HEK293 (cell line): ENCODE measurements at regions not wholly inside any gene's neighbourhood (a gene's known extent, or its start where the extent isn't known, plus 50 kb on each side); places are given as distances from the start of the nearest gene placed in this dataset.

ENCODE experiments used
- CTCF ChIA-PET: fragments of 350-600 bp; formaldehyde crosslinking; extraction: SDS; loops from one replicate; lab custom pipeline; 2021; ENCODE audit warnings: antibody characterized with exemption; lab: Yijun Ruan, JAX
- POLR2A ChIA-PET: fragments of 300-600 bp; formaldehyde crosslinking; extraction: SDS; loops from one replicate; lab custom pipeline; 2020; ENCODE audit warnings: antibody characterized with exemption, inconsistent platforms; lab: Yijun Ruan, JAX
- H3K27ac ChIP-seq: fragments of 200-500 bp; sonication (Bioruptor generic); 2 replicates; pipeline ENCODE4 v1.5.1; 2014; ENCODE audit warnings: low read depth, low read length, control low read depth, inconsistent platforms; ENCODE audit errors: extremely low read depth
- H3K36me3 ChIP-seq, 2 experiments: fragments of 200-500 bp in 1 of 2; sonication (Bioruptor generic) in 1 of 2; 1 replicate in 1 of 2; 2 replicates in 1 of 2; pipeline ENCODE4 v1.5.1; 2014 to 2017; ENCODE audit warnings: inconsistent platforms in 2 of 2, low read length in 2 of 2; ENCODE audit not compliant: control insufficient read depth in 2 of 2, insufficient read depth in 1 of 2
- H3K4me1 ChIP-seq: fragments of 200-500 bp; sonication (Bioruptor generic); 2 replicates; pipeline ENCODE4 v1.5.1; 2014; ENCODE audit warnings: mild to moderate bottlenecking, low read length, inconsistent platforms; ENCODE audit not compliant: control insufficient read depth, insufficient read depth
- H3K4me3 ChIP-seq: 2 replicates; pipeline ENCODE4 v1.5.1; 2011; ENCODE audit warnings: low read depth, mild to moderate bottlenecking, control low read depth, low read length, moderate library complexity
- H3K9me3 ChIP-seq: fragments of 200-500 bp; sonication (Bioruptor generic); 2 replicates; pipeline ENCODE4 v1.5.1; 2014; ENCODE audit warnings: low read depth, low read length, inconsistent platforms; ENCODE audit not compliant: control insufficient read depth, insufficient read depth
- EGR2 ChIP-seq: fragments of 450-650 bp; formaldehyde crosslinking; IDR thresholded peaks from 2 replicates; pipeline ENCODE4 v1.5.1; 2016; ENCODE audit warnings: low read depth, missing biosample characterization, missing genetic modification characterization
- FEZF1 ChIP-seq: fragments of 450-650 bp; formaldehyde crosslinking; IDR thresholded peaks from 2 replicates; pipeline ENCODE4 v1.5.1; 2016; ENCODE audit warnings: missing biosample characterization, missing genetic modification characterization
- GFI1B ChIP-seq: fragments of 450-650 bp; formaldehyde crosslinking; IDR thresholded peaks from 2 replicates; pipeline ENCODE4 v1.5.1; 2016; ENCODE audit warnings: missing biosample characterization, missing genetic modification characterization
- HOXD13 ChIP-seq: sonication (generic); formaldehyde crosslinking; IDR thresholded peaks from 2 replicates; pipeline ENCODE4 v1.8.0; 2022; ENCODE audit warnings: missing genetic modification reagents, borderline replicate concordance
- KLF16 ChIP-seq: fragments of 450-650 bp; formaldehyde crosslinking; IDR thresholded peaks from 2 replicates; pipeline ENCODE4 v1.5.1; 2017; ENCODE audit warnings: missing biosample characterization, missing genetic modification characterization
- KLF9 ChIP-seq: fragments of 450-650 bp; formaldehyde crosslinking; IDR thresholded peaks from 2 replicates; pipeline ENCODE4 v1.5.1; 2016; ENCODE audit warnings: missing biosample characterization, missing genetic modification characterization, low read depth
- REPIN1 ChIP-seq: fragments of 450-650 bp; formaldehyde crosslinking; IDR thresholded peaks from 2 replicates; pipeline ENCODE4 v1.5.1; 2017; ENCODE audit warnings: missing biosample characterization, missing genetic modification characterization, low read depth
- SP2 ChIP-seq: fragments of 450-650 bp; formaldehyde crosslinking; IDR thresholded peaks from 2 replicates; pipeline ENCODE4 v1.5.1; 2016; ENCODE audit warnings: missing biosample characterization, missing genetic modification characterization
- TCF7L2 ChIP-seq: IDR thresholded peaks from 2 replicates; pipeline ENCODE4 v1.6.1; 2011; ENCODE audit warnings: low read depth, mild to moderate bottlenecking, inconsistent platforms, low read length, moderate library complexity, borderline replicate concordance
- ZBTB1 ChIP-seq: fragments of 450-650 bp; formaldehyde crosslinking; IDR thresholded peaks from 2 replicates; pipeline ENCODE4 v1.5.1; 2016; ENCODE audit warnings: missing biosample characterization, missing genetic modification characterization
- ZBTB7A ChIP-seq: fragments of 450-650 bp; formaldehyde crosslinking; IDR thresholded peaks from 2 replicates; pipeline ENCODE4 v1.5.1; 2016; ENCODE audit warnings: low read depth, missing biosample characterization, missing genetic modification characterization
- ZEB2 ChIP-seq: fragments of 450-650 bp; formaldehyde crosslinking; IDR thresholded peaks from 2 replicates; pipeline ENCODE4 v1.5.1; 2016; ENCODE audit warnings: missing biosample characterization, missing genetic modification characterization
- ZNF155 ChIP-seq: fragments of 450-650 bp; formaldehyde crosslinking; IDR thresholded peaks from 2 replicates; pipeline ENCODE4 v1.5.1; 2016; ENCODE audit warnings: missing biosample characterization, missing genetic modification characterization
- ZNF302 ChIP-seq: fragments of 450-650 bp; formaldehyde crosslinking; IDR thresholded peaks from 2 replicates; pipeline ENCODE4 v1.5.1; 2016; ENCODE audit warnings: missing biosample characterization, missing genetic modification characterization, low read depth
- ZNF48 ChIP-seq: fragments of 450-650 bp; formaldehyde crosslinking; IDR thresholded peaks from 2 replicates; pipeline ENCODE4 v1.5.1; 2016; ENCODE audit warnings: missing biosample characterization, missing genetic modification characterization
- ZNF501 ChIP-seq: fragments of 450-650 bp; formaldehyde crosslinking; IDR thresholded peaks from 2 replicates; pipeline ENCODE4 v1.5.1; 2016; ENCODE audit warnings: missing biosample characterization, missing genetic modification characterization
- ZNF544 ChIP-seq: fragments of 450-650 bp; formaldehyde crosslinking; IDR thresholded peaks from 2 replicates; pipeline ENCODE4 v1.5.0; 2017; ENCODE audit warnings: missing biosample characterization, missing genetic modification characterization
- ZNF555 ChIP-seq: fragments of 450-650 bp; formaldehyde crosslinking; conservative IDR thresholded peaks from 2 replicates; pipeline ENCODE4 v1.5.1; 2017; ENCODE audit warnings: missing biosample characterization, mild to moderate bottlenecking, missing genetic modification characterization, inconsistent platforms
- ZNF560 ChIP-seq: fragments of 450-650 bp; formaldehyde crosslinking; IDR thresholded peaks from 2 replicates; pipeline ENCODE4 v1.5.1; 2017; ENCODE audit warnings: missing biosample characterization, missing genetic modification characterization, borderline replicate concordance
- ZNF561 ChIP-seq: fragments of 450-650 bp; IDR thresholded peaks from 2 replicates; pipeline ENCODE4 v1.5.1; 2018; ENCODE audit warnings: missing biosample characterization, missing genetic modification characterization, borderline replicate concordance
- ZNF843 ChIP-seq: fragments of 450-650 bp; formaldehyde crosslinking; IDR thresholded peaks from 2 replicates; pipeline ENCODE4 v1.5.1; 2016; ENCODE audit warnings: missing biosample characterization, missing genetic modification characterization
- ZSCAN16 ChIP-seq: fragments of 450-650 bp; formaldehyde crosslinking; IDR thresholded peaks from 2 replicates; pipeline ENCODE4 v1.5.1; 2016; ENCODE audit warnings: missing biosample characterization, missing genetic modification characterization
- ZSCAN23 ChIP-seq: fragments of 450-650 bp; formaldehyde crosslinking; IDR thresholded peaks from 2 replicates; pipeline ENCODE4 v1.5.1; 2016; ENCODE audit warnings: missing biosample characterization, missing genetic modification characterization
- TF ChIP-seq, protein P1 (sequence below): fragments of 450-650 bp; formaldehyde crosslinking; IDR thresholded peaks from 2 replicates; pipeline ENCODE4 v1.5.1; 2017; ENCODE audit warnings: missing biosample characterization, missing genetic modification characterization
- TF ChIP-seq, protein P2 (sequence below): fragments of 450-650 bp; formaldehyde crosslinking; IDR thresholded peaks from 2 replicates; pipeline ENCODE4 v1.5.1; 2017; ENCODE audit warnings: missing biosample characterization, missing genetic modification characterization
- TF ChIP-seq, protein P3 (sequence below): fragments of 450-650 bp; formaldehyde crosslinking; IDR thresholded peaks from 2 replicates; pipeline ENCODE4 v1.5.1; 2016; ENCODE audit warnings: missing biosample characterization, missing genetic modification characterization, low read depth
- TF ChIP-seq, protein P4 (sequence below): fragments of 450-650 bp; formaldehyde crosslinking; IDR thresholded peaks from 2 replicates; pipeline ENCODE4 v1.5.1; 2017; ENCODE audit warnings: missing biosample characterization, missing genetic modification characterization
- TF ChIP-seq, protein P5 (sequence below): fragments of 450-650 bp; formaldehyde crosslinking; IDR thresholded peaks from 2 replicates; pipeline ENCODE4 v1.5.1; 2016; ENCODE audit warnings: missing biosample characterization, missing genetic modification characterization

DNA sequence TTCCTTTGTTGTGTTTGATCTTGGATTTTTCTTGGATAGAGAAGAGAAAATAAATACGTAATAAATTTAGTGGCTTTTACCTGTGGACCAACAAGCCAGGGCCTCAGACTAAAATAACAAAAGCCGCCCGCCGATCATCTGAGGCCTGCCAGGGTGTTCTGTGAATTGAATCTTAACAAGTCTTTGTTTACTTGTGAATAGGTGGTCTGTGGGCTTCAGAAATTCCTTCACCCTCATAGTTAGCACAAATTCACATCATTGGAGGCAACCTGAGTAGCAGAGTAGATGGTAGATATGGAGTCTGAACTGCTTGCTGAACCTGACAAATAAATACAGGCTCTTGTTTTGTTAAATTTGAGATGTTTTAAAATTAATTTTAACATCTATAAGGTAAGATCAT, 176.3 kb upstream of the MTNR1B start:
- H3K9me3 ChIP-seq: no peaks in the 10 kb centered on the region
- H3K4me3 ChIP-seq: no peak overlapping the region
- CTCF ChIA-PET: interaction anchor here (0.6 kb wide), 1 partner anchor 290 kb away, joined by 3 read pairs; no protein-coding TSS in a partner anchor
- TF ChIP-seq ZNF48 (tag by site-specific recombination) (no peak), KLF9 (tag by site-specific recombination) (no peak), ZBTB7A (tag by site-specific recombination) (no peak), ZNF560 (tag by site-specific recombination) (no peak), ZBTB1 (no peak), ZNF544 (tag by site-specific recombination) (no peak), SP2 (tag by site-specific recombination) (no peak), ZSCAN16 (tag by site-specific recombination) (no peak), ZNF155 (tag by site-specific recombination) (no peak), HOXD13 (CRISPR knock-in tag) (no peak)
- TF ChIP-seq, protein P1, sequence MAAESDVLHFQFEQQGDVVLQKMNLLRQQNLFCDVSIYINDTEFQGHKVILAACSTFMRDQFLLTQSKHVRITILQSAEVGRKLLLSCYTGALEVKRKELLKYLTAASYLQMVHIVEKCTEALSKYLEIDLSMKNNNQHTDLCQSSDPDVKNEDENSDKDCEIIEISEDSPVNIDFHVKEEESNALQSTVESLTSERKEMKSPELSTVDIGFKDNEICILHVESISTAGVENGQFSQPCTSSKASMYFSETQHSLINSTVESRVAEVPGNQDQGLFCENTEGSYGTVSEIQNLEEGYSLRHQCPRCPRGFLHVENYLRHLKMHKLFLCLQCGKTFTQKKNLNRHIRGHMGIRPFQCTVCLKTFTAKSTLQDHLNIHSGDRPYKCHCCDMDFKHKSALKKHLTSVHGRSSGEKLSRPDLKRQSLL: no peak
- TF ChIP-seq, protein P2, sequence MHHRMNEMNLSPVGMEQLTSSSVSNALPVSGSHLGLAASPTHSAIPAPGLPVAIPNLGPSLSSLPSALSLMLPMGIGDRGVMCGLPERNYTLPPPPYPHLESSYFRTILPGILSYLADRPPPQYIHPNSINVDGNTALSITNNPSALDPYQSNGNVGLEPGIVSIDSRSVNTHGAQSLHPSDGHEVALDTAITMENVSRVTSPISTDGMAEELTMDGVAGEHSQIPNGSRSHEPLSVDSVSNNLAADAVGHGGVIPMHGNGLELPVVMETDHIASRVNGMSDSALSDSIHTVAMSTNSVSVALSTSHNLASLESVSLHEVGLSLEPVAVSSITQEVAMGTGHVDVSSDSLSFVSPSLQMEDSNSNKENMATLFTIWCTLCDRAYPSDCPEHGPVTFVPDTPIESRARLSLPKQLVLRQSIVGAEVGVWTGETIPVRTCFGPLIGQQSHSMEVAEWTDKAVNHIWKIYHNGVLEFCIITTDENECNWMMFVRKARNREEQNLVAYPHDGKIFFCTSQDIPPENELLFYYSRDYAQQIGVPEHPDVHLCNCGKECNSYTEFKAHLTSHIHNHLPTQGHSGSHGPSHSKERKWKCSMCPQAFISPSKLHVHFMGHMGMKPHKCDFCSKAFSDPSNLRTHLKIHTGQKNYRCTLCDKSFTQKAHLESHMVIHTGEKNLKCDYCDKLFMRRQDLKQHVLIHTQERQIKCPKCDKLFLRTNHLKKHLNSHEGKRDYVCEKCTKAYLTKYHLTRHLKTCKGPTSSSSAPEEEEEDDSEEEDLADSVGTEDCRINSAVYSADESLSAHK (tag by site-specific recombination): no peak
- POLR2A ChIA-PET: no interaction called here
- no peak overlapping the region for H3K27ac ChIP-seq
- H3K4me1 ChIP-seq: peaks cover 4% of the 10 kb centered on the region; the same call in 1 of the 2 replicates
- peaks cover 0 to 20% of the 10 kb centered on the region in 2 experiments; a peak in 1 of 3 replicates for H3K36me3 ChIP-seq

DNA sequence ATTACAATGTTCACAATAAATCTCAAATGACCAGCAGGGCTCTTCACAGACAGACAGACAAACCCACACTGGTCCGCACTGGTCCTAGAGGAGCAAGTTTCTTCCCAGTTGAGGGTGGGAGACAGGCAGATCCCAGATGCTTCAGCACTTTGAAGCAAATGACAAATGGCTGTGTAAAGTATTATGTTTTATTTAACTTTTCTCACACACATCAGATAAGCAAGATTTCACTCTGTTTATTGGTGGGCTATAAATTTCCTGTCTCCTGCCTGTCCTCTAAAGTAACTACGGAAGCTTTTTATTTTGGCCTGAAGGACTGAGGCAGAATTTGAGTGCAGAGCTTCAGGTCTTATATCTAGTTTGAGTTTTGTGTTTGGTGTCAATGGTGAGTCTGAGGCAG, 174.7 kb upstream of the MTNR1B start:
- Histone ChIP-seq H3K9me3 (no peaks in the 10 kb centered on the region), H3K27ac (peak overlapping the region; percentile 34; the same call in 1 of the 2 replicates), H3K4me3 (no peak overlapping the region), H3K4me1 (peaks cover 4% of the 10 kb centered on the region; the same call in 1 of the 2 replicates), H3K36me3 (peaks cover 0 to 27% of the 10 kb centered on the region in 2 experiments; a peak in 1 of 3 replicates)
- ChIA-PET POLR2A (no interaction called here), CTCF (interaction anchor here (0.7 kb wide), 1 partner anchor 946 kb away, joined by 3 read pairs; no protein-coding TSS in a partner anchor)
- TF ChIP-seq ZSCAN23 (tag by site-specific recombination): no peak
- TF ChIP-seq SP2 (tag by site-specific recombination): no peak
- no peak for TF ChIP-seq ZNF501 (tag by site-specific recombination)
- TF ChIP-seq KLF16 (tag by site-specific recombination): no peak
- no peak for TF ChIP-seq ZEB2 (tag by site-specific recombination)
- no peak for TF ChIP-seq EGR2 (tag by site-specific recombination)
- TF ChIP-seq, protein P3, sequence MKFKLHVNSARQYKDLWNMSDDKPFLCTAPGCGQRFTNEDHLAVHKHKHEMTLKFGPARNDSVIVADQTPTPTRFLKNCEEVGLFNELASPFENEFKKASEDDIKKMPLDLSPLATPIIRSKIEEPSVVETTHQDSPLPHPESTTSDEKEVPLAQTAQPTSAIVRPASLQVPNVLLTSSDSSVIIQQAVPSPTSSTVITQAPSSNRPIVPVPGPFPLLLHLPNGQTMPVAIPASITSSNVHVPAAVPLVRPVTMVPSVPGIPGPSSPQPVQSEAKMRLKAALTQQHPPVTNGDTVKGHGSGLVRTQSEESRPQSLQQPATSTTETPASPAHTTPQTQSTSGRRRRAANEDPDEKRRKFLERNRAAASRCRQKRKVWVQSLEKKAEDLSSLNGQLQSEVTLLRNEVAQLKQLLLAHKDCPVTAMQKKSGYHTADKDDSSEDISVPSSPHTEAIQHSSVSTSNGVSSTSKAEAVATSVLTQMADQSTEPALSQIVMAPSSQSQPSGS (tag by site-specific recombination): no peak
- TF ChIP-seq ZNF561 (tag by site-specific recombination): no peak
- TF ChIP-seq, protein P4, sequence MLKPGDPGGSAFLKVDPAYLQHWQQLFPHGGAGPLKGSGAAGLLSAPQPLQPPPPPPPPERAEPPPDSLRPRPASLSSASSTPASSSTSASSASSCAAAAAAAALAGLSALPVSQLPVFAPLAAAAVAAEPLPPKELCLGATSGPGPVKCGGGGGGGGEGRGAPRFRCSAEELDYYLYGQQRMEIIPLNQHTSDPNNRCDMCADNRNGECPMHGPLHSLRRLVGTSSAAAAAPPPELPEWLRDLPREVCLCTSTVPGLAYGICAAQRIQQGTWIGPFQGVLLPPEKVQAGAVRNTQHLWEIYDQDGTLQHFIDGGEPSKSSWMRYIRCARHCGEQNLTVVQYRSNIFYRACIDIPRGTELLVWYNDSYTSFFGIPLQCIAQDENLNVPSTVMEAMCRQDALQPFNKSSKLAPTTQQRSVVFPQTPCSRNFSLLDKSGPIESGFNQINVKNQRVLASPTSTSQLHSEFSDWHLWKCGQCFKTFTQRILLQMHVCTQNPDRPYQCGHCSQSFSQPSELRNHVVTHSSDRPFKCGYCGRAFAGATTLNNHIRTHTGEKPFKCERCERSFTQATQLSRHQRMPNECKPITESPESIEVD (tag by site-specific recombination): peak; percentile 67
- no peak for TF ChIP-seq ZNF302 (tag by site-specific recombination)
- no peak for TF ChIP-seq ZNF555 (tag by site-specific recombination)
- no peak for TF ChIP-seq GFI1B (tag by site-specific recombination)
- peak; percentile 51; the same call in 1 of the 2 replicates for TF ChIP-seq FEZF1
- peak; percentile 54; the same call in 1 of the 2 replicates for TF ChIP-seq ZNF843 (tag by site-specific recombination)
- TF ChIP-seq, protein P5, sequence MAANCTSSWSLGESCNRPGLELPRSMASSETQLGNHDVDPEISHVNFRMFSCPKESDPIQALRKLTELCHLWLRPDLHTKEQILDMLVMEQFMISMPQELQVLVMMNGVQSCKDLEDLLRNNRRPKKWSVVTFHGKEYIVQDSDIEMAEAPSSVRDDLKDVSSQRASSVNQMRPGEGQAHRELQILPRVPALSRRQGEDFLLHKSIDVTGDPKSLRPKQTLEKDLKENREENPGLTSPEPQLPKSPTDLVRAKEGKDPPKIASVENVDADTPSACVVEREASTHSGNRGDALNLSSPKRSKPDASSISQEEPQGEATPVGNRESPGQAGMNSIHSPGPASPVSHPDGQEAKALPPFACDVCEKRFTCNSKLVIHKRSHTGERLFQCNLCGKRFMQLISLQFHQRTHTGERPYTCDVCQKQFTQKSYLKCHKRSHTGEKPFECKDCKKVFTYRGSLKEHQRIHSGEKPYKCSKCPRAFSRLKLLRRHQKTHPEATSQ (tag by site-specific recombination): no peak
- no peak for TF ChIP-seq REPIN1 (tag by site-specific recombination)
- peak; percentile 79; the same call in 1 of the 2 replicates for TF ChIP-seq TCF7L2
